Osteoblast (primary cell): ENCODE measurements at regions not wholly inside any gene's neighbourhood (a gene's known extent, or its start where the extent isn't known, plus 50 kb on each side); places are given as distances from the start of the nearest gene placed in this dataset.

ENCODE experiments used
- DNase-seq: peaks from one replicate; pipeline ENCODE4 v3.0.0; 2011; ENCODE audit warnings: low spot score, mixed read lengths; ENCODE audit not compliant: insufficient read length; ENCODE audit errors: missing footprints
- H2AFZ ChIP-seq: 2 replicates; pipeline ENCODE4 v1.6.0; 2011; ENCODE audit warnings: mild to moderate bottlenecking, low read length
- H3K27ac ChIP-seq: 2 replicates; pipeline ENCODE4 v1.5.1; 2011; ENCODE audit warnings: mild to moderate bottlenecking, low read depth, low read length, moderate library complexity
- H3K27me3 ChIP-seq: 2 replicates; pipeline ENCODE4 v1.6.0; 2012; ENCODE audit warnings: mild to moderate bottlenecking, control low read depth, inconsistent platforms, low read length, moderate library complexity; ENCODE audit not compliant: insufficient read depth
- H3K36me3 ChIP-seq: 2 replicates; pipeline ENCODE4 v1.5.1; 2011; ENCODE audit warnings: mild to moderate bottlenecking, low read length, control low read depth, moderate library complexity; ENCODE audit not compliant: insufficient read depth
- H3K4me1 ChIP-seq: 2 replicates; pipeline ENCODE4 v1.5.1; 2011; ENCODE audit warnings: mild to moderate bottlenecking, low read length, control low read depth, moderate library complexity; ENCODE audit not compliant: insufficient read depth
- H3K4me2 ChIP-seq: 2 replicates; pipeline ENCODE4 v1.6.0; 2011; ENCODE audit warnings: mild to moderate bottlenecking, low read length; ENCODE audit not compliant: insufficient read depth
- H3K4me3 ChIP-seq: fragments of 200-600 bp; sonication (generic); 3 replicates; pipeline ENCODE4 v1.5.1; 2012; ENCODE audit warnings: mild to moderate bottlenecking, low read length, inconsistent platforms; ENCODE audit not compliant: insufficient read depth
- H3K79me2 ChIP-seq: 2 replicates; pipeline ENCODE4 v1.6.0; 2012; ENCODE audit warnings: mild to moderate bottlenecking, low read length, control low read depth, inconsistent platforms; ENCODE audit not compliant: insufficient read depth
- H3K9me3 ChIP-seq: 2 replicates; pipeline ENCODE4 v1.5.1; 2011; ENCODE audit warnings: low read depth, low read length, control low read depth
- H4K20me1 ChIP-seq: 2 replicates; pipeline ENCODE4 v1.6.0; 2012; ENCODE audit warnings: mild to moderate bottlenecking, low read length, control low read depth; ENCODE audit not compliant: insufficient read depth
- TF ChIP-seq, protein P1 (sequence below): IDR thresholded peaks from 2 replicates; pipeline ENCODE4 v1.5.1; 2011; ENCODE audit warnings: mild to moderate bottlenecking, low read depth, low read length, moderate library complexity; ENCODE audit errors: extremely low read depth

GRCh38 chr2:139123795-139124194, 343.6 kb upstream of the NXPH2 start:
- Histone ChIP-seq H3K4me1 (no peaks in the 10 kb centered on the region), H4K20me1 (no peaks in the 10 kb centered on the region), H3K79me2 (no peaks in the 10 kb centered on the region), H3K36me3 (no peaks in the 10 kb centered on the region), H3K27ac (no peak overlapping the region), H3K4me3 (no peak overlapping the region), H2AFZ (no peak overlapping the region), H3K9me3 (no peaks in the 10 kb centered on the region), H3K27me3 (no peaks in the 10 kb centered on the region), H3K4me2 (no peak overlapping the region)
- DNase-seq: no peak
- TF ChIP-seq, protein P1, sequence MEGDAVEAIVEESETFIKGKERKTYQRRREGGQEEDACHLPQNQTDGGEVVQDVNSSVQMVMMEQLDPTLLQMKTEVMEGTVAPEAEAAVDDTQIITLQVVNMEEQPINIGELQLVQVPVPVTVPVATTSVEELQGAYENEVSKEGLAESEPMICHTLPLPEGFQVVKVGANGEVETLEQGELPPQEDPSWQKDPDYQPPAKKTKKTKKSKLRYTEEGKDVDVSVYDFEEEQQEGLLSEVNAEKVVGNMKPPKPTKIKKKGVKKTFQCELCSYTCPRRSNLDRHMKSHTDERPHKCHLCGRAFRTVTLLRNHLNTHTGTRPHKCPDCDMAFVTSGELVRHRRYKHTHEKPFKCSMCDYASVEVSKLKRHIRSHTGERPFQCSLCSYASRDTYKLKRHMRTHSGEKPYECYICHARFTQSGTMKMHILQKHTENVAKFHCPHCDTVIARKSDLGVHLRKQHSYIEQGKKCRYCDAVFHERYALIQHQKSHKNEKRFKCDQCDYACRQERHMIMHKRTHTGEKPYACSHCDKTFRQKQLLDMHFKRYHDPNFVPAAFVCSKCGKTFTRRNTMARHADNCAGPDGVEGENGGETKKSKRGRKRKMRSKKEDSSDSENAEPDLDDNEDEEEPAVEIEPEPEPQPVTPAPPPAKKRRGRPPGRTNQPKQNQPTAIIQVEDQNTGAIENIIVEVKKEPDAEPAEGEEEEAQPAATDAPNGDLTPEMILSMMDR: no peak

DNA sequence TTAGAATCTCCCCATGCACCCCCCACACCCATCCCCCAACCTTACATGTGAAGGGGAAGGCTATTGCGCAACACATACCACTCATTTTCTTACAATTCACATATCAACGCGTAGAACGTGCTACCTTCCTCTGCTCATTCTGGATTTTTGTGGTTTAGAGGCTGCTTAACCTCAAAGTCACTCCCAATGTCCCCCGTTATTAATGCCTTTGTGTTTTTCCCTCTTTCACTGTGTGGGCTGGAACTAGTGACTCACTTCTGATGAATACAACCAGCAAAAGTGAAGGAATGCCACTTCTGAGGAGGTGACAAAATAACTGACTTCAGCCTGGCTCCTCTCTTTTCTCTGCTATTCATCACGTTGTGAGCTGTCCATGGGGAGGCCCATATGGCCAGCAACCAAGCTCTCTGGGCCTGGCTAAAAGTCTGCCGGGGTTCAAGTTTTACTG, 342.5 kb upstream of the NXPH2 start:
- no peak for DNase-seq
- H3K27ac ChIP-seq: no peak overlapping the region
- no peaks in the 10 kb centered on the region for H3K4me1 ChIP-seq
- no peaks in the 10 kb centered on the region for H3K79me2 ChIP-seq
- H3K36me3 ChIP-seq: no peaks in the 10 kb centered on the region
- H4K20me1 ChIP-seq: no peaks in the 10 kb centered on the region
- H3K4me2 ChIP-seq: no peak overlapping the region
- TF ChIP-seq, protein P1: no peak
- H3K9me3 ChIP-seq: no peaks in the 10 kb centered on the region
- H3K4me3 ChIP-seq: no peak overlapping the region
- no peaks in the 10 kb centered on the region for H3K27me3 ChIP-seq
- no peak overlapping the region for H2AFZ ChIP-seq

DNA sequence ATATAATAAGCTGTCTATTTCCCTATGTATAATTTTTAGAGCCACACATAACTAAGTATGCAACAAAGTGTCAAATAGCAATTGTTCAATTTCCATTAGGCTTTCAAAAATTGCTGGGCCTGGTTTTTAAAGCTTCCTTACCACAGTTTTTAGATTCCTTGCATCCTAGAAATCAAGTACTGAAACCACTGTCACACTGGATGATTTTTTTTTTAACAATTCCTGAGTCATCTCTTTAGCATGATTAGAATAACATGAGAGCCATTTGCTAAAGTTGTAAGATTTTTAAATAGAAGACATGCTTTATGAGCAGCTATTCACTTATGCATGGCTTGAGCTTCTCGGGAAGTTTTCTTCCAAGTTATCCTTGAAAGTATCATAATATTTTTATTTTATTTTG, 319.5 kb upstream of the NXPH2 start:
- H4K20me1 ChIP-seq: no peaks in the 10 kb centered on the region
- DNase-seq: no peak
- no peaks in the 10 kb centered on the region for H3K4me1 ChIP-seq
- no peak overlapping the region for H3K4me2 ChIP-seq
- no peak overlapping the region for H2AFZ ChIP-seq
- no peaks in the 10 kb centered on the region for H3K27me3 ChIP-seq
- no peak overlapping the region for H3K27ac ChIP-seq
- no peaks in the 10 kb centered on the region for H3K36me3 ChIP-seq
- H3K4me3 ChIP-seq: no peak overlapping the region
- no peaks in the 10 kb centered on the region for H3K79me2 ChIP-seq
- TF ChIP-seq, protein P1: no peak
- no peaks in the 10 kb centered on the region for H3K9me3 ChIP-seq

- TF ChIP-seq, protein P1: no peak
- H3K36me3 ChIP-seq: no peaks in the 10 kb centered on the region
- H4K20me1 ChIP-seq: no peaks in the 10 kb centered on the region
- H3K27ac ChIP-seq: no peak overlapping the region
- no peak for DNase-seq
- no peaks in the 10 kb centered on the region for H3K4me1 ChIP-seq
- H3K79me2 ChIP-seq: no peaks in the 10 kb centered on the region
- H2AFZ ChIP-seq: no peak overlapping the region
- no peaks in the 10 kb centered on the region for H3K27me3 ChIP-seq
- H3K4me2 ChIP-seq: no peak overlapping the region
- no peaks in the 10 kb centered on the region for H3K9me3 ChIP-seq
- H3K4me3 ChIP-seq: no peak overlapping the region
These were observed 318.8 kb upstream of the NXPH2 start for GRCh38 chr2:139098961-139099360.
